Spinal cord (tissue), 9 donors: ENCODE measurements at regions not wholly inside any gene's neighbourhood (a gene's known extent, or its start where the extent isn't known, plus 50 kb on each side); places are given as distances from the start of the nearest gene placed in this dataset.

Experiments used
- DNase-seq, 6 donors: peaks; one replicate each; pipeline versions ENCODE4 v3.0.0 to v3.0.0-alpha.2; 2013 to 2015; ENCODE audit warnings: low spot score in 6 of 6, low read depth in 4 of 6
- H3K27ac ChIP-seq: one replicate; pipeline ENCODE4 v1.5.1; 2013; ENCODE audit warnings: low read depth, low read length, control low read depth
- H3K27me3 ChIP-seq: one replicate; pipeline ENCODE4 v1.6.1; 2013; ENCODE audit warnings: low read length; ENCODE audit not compliant: control insufficient read depth, insufficient read depth
- H3K36me3 ChIP-seq: one replicate; pipeline ENCODE4 v1.6.1; 2013; ENCODE audit warnings: low read length; ENCODE audit not compliant: control insufficient read depth, insufficient read depth
- H3K4me1 ChIP-seq: one replicate; pipeline ENCODE4 v1.6.1; 2013; ENCODE audit warnings: low read length; ENCODE audit not compliant: control insufficient read depth, insufficient read depth
- H3K4me3 ChIP-seq: one replicate; pipeline ENCODE4 v1.5.1; 2013; ENCODE audit warnings: low read depth, low read length, control low read depth
- H3K9me3 ChIP-seq: one replicate; pipeline ENCODE4 v1.6.1; 2013; ENCODE audit warnings: low read length; ENCODE audit not compliant: control insufficient read depth, insufficient read depth
- WGBS: methylation state at CpG from one replicate; pipeline ENCODE4 v1.1.5; 2013; ENCODE audit warnings: missing lambda C conversion rate; ENCODE audit not compliant: insufficient coverage; 5-methylcytosine and 5-hydroxymethylcytosine counted together
- donor health status: healthy.

DNA sequence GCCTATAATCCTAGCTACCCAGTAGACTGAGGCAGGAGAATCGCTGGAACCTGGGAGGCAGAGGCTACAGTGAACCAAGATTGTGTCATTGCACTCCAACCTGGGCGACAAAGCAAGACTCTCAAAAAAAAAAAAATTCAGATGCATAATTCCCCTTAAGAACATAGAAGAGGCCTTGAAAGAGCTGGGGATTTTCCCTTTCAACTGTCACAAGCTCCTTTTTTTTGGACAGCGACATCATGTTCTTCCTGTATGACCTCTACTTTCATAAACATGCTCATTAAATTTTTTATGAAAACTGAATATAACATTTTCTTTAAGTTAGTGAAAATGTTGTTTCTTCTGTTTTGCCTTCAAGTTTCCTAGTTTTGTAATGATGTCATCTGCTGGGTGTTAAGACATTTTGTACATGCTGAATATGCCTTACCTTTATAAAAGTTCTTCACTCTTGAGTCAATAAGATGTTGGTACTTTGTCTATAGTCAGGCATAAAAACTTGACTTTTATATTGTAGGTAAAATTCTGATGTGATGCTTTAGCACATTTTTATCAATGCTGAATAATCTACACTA, 76.0 kb downstream of the PTHLH start:
- no peaks in the 10 kb centered on the region for H3K9me3 ChIP-seq
- no peak overlapping the region for H3K27ac ChIP-seq
- WGBS: no CpG with 5 or more reads among the region's 3 CpGs
- no peak for DNase-seq
- no peaks in the 10 kb centered on the region for H3K36me3 ChIP-seq
- H3K27me3 ChIP-seq: no peaks in the 10 kb centered on the region
- H3K4me3 ChIP-seq: no peak overlapping the region
- H3K4me1 ChIP-seq: no peaks in the 10 kb centered on the region

DNA sequence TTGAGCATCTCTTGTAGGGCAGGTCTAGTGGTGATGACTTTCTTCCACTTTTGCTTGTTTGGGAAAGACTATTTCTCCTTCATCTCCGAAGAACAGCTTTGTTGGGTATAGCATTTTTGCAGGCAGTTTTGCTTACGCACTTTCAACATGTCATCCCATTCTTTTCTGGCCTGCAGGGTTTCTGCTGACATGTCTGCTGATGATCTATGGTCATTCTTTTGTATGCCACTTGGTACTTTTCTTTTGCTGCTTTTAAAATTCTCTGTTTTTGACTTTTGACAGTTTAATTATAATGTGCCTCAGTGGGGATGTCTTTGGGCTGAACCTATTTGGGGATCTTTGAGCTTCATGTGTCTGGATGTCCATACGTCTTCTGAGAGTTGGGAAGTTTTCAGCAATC, 78.2 kb downstream of the PTHLH start:
- WGBS: no CpG with 5 or more reads among the region's 3 CpGs
- Histone ChIP-seq H3K27ac (no peak overlapping the region), H3K4me3 (no peak overlapping the region), H3K36me3 (no peaks in the 10 kb centered on the region), H3K9me3 (no peaks in the 10 kb centered on the region), H3K27me3 (no peaks in the 10 kb centered on the region), H3K4me1 (no peaks in the 10 kb centered on the region)
- no peak for DNase-seq

DNA sequence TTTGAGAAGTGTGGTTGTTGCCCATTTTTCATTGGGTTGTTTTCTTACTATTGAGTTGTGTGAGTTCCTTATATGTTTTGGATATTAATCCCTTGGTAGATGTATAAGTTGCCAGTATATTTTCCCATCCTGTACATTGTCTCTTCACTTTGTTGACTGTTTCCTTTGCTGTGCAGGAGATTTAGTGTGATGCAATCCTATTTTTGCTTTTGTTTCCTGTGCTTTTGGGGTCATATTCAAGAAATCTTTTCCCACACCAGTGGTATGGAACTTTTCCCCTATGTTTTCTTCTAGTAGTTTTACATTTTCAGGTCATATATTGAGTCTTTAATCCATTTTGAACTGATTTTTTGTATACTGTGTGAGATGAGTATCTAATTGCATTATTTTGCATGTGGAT, 92.8 kb downstream of the PTHLH start:
- DNase-seq: no peak
- Histone ChIP-seq H3K27me3 (no peaks in the 10 kb centered on the region), H3K4me1 (no peaks in the 10 kb centered on the region), H3K4me3 (no peak overlapping the region), H3K36me3 (no peaks in the 10 kb centered on the region), H3K27ac (no peak overlapping the region), H3K9me3 (no peaks in the 10 kb centered on the region)

DNA sequence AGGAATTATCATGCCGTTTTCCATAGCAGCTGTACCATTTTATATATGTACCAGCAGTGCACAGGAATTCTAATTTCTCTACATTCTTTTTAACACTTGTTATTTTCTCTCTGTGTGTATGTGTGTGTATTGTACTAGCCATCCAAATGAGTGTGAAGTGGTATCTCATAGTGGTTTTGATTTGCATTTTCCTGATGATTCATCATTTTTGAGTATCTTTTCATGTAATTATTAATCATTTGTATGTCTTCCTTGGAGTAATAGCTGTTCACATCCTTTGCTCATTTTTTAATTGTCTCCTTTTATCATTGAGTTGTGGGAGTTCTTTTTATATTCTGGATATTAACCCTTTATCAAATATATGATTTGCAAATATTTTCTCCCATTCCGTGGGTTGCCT, 95.6 kb upstream of the MANSC4 start:
- no CpG with 5 or more reads among the region's 2 CpGs for WGBS
- no peak for DNase-seq

DNA sequence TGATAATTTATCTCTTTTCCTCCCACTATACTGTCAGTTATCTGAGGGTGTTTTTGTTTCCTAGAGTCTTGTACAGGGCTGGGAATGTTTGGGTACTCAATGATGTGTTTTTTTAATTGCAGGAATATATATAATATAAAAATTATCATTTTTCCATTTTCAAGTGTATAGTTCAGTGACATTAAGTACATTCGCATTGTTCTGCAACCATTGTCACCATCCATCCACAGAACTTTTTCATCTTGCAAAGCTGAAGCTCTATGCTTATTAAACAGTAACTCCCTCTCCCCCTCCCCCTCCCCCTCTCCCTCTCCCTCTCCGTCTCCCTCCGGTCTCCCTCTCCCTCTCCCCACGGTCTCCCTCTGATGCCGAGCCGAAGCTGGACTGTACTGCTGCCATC, 93.0 kb upstream of the MANSC4 start:
- H3K9me3 ChIP-seq: no peaks in the 10 kb centered on the region
- no peak overlapping the region for H3K4me3 ChIP-seq
- WGBS: 90% methylated on average over 5 of the region's 6 CpGs
- H3K4me1 ChIP-seq: peaks cover 2% of the 10 kb centered on the region
- no peaks in the 10 kb centered on the region for H3K27me3 ChIP-seq
- no peaks in the 10 kb centered on the region for H3K36me3 ChIP-seq
- H3K27ac ChIP-seq: no peak overlapping the region
- no peak for DNase-seq

More for the DNA sequence above, 95.6 kb upstream of the MANSC4 start:
- H3K27ac ChIP-seq: no peak overlapping the region
- no peaks in the 10 kb centered on the region for H3K9me3 ChIP-seq
- H3K4me1 ChIP-seq: no peaks in the 10 kb centered on the region
- no peaks in the 10 kb centered on the region for H3K27me3 ChIP-seq
- H3K4me3 ChIP-seq: no peak overlapping the region
- no peaks in the 10 kb centered on the region for H3K36me3 ChIP-seq

DNA sequence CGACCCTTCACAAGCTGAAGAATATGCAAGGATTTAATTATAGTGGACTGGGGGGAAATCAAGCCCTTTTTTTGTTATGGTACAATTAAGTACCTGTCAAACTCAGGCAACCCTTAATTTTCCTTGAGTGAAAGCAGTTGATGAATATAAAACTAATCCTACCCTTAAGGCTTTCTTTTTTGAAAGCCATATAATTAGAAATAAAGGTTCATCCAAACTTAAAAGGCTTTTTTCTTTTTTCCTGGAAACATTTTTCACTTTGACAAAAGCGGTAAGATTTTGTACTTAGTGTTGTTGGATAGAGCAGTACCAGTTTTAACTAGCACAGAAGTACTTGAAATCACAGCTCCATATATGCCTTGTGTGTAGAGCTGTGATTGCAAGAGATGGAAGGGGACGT, 91.9 kb upstream of the MANSC4 start:
- no peaks in the 10 kb centered on the region for H3K36me3 ChIP-seq
- peak in 1 of 6 donors; percentile 2 for DNase-seq
- H3K9me3 ChIP-seq: no peaks in the 10 kb centered on the region
- no peak overlapping the region for H3K4me3 ChIP-seq
- H3K4me1 ChIP-seq: peaks cover 2% of the 10 kb centered on the region
- H3K27me3 ChIP-seq: no peaks in the 10 kb centered on the region
- no peak overlapping the region for H3K27ac ChIP-seq
- 67% methylated on average over 1 of the region's 3 CpGs for WGBS

DNA sequence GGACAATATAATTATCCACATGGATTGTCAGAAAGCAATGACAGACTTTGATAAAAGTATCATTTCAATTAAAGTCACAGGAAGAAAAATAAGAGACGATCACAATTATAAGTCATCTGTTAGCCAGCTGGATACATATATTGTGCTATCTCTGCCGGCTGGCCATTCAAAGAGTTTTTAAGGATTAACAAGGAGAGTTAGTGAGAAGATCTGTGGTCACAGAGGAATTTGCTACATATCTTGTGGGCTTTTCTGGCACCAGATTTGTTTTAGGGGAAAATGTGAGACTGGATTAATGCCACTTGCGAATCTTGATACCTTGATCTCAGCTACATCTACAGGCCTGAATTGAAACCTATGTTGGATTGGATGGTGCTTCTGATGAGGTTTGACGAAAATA, 90.9 kb upstream of the MANSC4 start:
- Histone ChIP-seq H3K9me3 (no peaks in the 10 kb centered on the region), H3K4me3 (no peak overlapping the region), H3K27me3 (no peaks in the 10 kb centered on the region), H3K36me3 (no peaks in the 10 kb centered on the region), H3K27ac (no peak overlapping the region), H3K4me1 (peaks cover 2% of the 10 kb centered on the region)
- no peak for DNase-seq
- WGBS: no CpG with 5 or more reads among the region's 4 CpGs

DNA sequence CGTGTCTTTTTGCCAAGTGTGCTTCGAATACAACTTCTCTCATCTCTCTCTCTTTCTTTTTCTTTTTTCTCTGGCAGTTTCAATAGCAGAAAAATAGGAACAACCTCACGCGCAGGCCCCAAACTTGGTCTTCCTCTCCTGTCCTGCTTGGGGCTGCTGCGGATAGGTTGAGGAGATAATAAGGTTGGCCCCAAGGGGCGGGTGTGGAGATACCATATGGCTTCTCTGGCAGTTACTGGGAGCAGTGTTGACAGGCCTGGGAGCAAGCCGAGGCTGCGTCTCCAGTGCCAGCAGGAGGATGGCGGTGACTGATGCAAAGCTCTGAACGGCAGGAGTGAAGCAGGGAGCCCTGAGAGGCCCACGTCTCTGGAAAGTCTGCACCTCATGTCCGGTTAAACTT, 89.5 kb upstream of the MANSC4 start:
- no peaks in the 10 kb centered on the region for H3K9me3 ChIP-seq
- no peak overlapping the region for H3K4me3 ChIP-seq
- no peaks in the 10 kb centered on the region for H3K27me3 ChIP-seq
- WGBS: 67% methylated on average over 9 of the region's 12 CpGs
- no peaks in the 10 kb centered on the region for H3K36me3 ChIP-seq
- H3K4me1 ChIP-seq: peaks cover 2% of the 10 kb centered on the region
- no peak overlapping the region for H3K27ac ChIP-seq
- DNase-seq: peak in 2 of 6 donors; percentile 3 to 74

DNA sequence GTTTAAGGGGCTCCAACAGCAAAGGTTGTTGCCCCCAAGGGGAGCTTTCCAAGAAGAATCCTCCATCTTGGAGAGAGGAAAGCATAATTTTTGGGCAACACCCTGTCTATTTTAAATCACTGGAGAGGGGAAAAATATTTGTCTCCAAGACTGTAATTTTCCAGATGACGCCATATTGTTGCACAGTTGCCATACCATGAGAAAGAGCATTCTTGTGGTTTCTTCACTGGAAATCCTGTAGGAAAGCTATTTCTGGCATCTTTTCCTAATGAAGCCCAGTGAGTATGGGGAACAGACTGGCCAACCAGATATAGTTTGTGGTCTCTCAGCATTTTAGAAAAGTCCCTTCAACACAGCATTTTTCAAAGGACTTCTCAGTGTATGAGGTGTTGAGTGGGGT, 88.1 kb upstream of the MANSC4 start:
- 100% methylated on average over 1 of the region's 1 CpG for WGBS

DNA sequence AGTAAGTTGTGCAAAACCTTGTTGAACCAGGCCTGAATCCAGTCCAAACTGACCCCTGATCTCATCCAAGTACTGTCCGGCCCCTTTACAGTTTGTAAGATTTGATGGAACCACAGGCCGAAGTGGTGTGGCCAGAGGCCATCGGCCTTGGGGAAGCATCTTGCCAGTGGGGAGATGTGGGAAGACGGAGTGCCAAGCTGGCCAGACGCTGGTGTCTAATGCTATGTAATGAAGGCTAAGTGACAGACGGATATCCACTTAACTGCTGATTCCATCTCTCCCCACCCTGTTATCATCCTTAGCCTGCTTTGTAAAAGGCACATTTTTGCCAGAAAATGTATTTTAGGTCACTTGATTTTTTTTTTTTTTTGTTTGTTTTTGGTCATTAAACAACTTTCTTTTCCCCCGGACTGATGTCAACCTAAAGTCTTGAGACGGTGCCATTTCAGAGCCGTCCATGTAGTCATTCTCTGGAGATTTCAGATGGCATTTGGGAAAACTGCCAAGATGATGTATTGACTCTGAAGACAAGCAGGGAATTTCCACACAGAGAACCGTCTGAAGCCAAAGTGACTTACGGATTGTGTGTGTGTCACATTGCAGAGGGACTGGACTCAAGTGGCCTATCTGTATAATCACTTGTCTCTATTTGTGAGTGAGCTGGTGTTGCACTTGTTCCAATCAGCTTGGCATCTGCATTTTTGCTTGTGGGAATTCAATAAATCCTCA, 86.5 kb upstream of the MANSC4 start:
- Histone ChIP-seq H3K4me3 (no peak overlapping the region), H3K27ac (no peak overlapping the region), H3K27me3 (no peaks in the 10 kb centered on the region), H3K36me3 (no peaks in the 10 kb centered on the region), H3K9me3 (no peaks in the 10 kb centered on the region), H3K4me1 (peaks cover 2% of the 10 kb centered on the region)
- peak in 3 of 6 donors; percentile 4 to 48 (median 5) for DNase-seq
- WGBS: 55% methylated on average over 6 of the region's 11 CpGs

More for the DNA sequence above, 88.1 kb upstream of the MANSC4 start:
- Histone ChIP-seq H3K4me3 (no peak overlapping the region), H3K27ac (no peak overlapping the region), H3K27me3 (no peaks in the 10 kb centered on the region), H3K36me3 (no peaks in the 10 kb centered on the region), H3K4me1 (peaks cover 2% of the 10 kb centered on the region), H3K9me3 (no peaks in the 10 kb centered on the region)
- no peak for DNase-seq
